Neutrophil (primary cell): ENCODE measurements at regions not wholly inside any gene's neighbourhood (a gene's known extent, or its start where the extent isn't known, plus 50 kb on each side); places are given as distances from the start of the nearest gene placed in this dataset.

ENCODE experiments used
- H3K27ac ChIP-seq: fragments of 200-600 bp; sonication (generic); 2 replicates; pipeline ENCODE4 v1.5.1; 2016; ENCODE audit warnings: mild to moderate bottlenecking, moderate library complexity
- H3K27me3 ChIP-seq: fragments of 200-600 bp; sonication (generic); 2 replicates; pipeline ENCODE4 v1.6.0; 2016; ENCODE audit warnings: mild to moderate bottlenecking
- H3K36me3 ChIP-seq: fragments of 200-600 bp; sonication (generic); 2 replicates; pipeline ENCODE4 v1.5.1; 2017
- H3K4me1 ChIP-seq, 2 experiments: fragments of 200-600 bp in 1 of 2; sonication (generic) in 1 of 2; 1 replicate in 1 of 2; 2 replicates in 1 of 2; pipeline versions ENCODE4 v1.5.1 to v1.6.1; 2013 to 2016; ENCODE audit warnings: low read depth in 1 of 2, low read length in 1 of 2, mild to moderate bottlenecking in 1 of 2, moderate library complexity in 1 of 2; ENCODE audit not compliant: control insufficient read depth in 1 of 2, insufficient read depth in 1 of 2
- H3K4me3 ChIP-seq, 2 experiments: fragments of 200-600 bp in 1 of 2; sonication (generic) in 1 of 2; 1 replicate in 1 of 2; 2 replicates in 1 of 2; pipeline ENCODE4 v1.5.1; 2013 to 2016; ENCODE audit warnings: low read depth in 1 of 2, low read length in 1 of 2, mild to moderate bottlenecking in 1 of 2, moderate library complexity in 1 of 2
- H3K9me3 ChIP-seq: fragments of 200-600 bp; sonication (generic); 2 replicates; pipeline ENCODE4 v1.5.1; 2016
- TF ChIP-seq, protein P1 (sequence below): fragments of 200-600 bp; sonication (generic); IDR thresholded peaks from 2 replicates; pipeline ENCODE4 v1.5.1; 2016; ENCODE audit warnings: antibody characterized with exemption

DNA sequence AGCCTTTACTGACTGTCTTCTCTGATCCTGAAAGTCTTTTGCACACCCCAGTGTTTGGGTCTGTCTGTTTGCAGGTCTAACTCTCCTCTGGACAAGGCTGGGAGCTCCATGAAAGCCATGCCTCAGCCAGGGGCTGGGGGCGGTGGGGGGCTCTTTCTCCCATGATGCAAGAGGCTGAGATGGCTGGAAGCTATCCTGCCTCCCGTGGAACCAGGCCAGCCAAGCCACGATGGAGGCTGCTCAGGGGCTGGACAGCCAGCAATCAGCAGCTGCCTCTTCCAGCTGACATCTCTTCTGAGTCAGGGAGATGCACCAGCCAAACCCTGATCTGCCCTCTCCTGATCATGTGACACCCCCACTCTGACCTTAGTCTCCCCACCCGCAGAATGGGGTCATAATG, 154.0 kb downstream of the BARX1 start:
- Histone ChIP-seq H3K9me3 (no peaks in the 10 kb centered on the region), H3K36me3 (no peaks in the 10 kb centered on the region)

DNA sequence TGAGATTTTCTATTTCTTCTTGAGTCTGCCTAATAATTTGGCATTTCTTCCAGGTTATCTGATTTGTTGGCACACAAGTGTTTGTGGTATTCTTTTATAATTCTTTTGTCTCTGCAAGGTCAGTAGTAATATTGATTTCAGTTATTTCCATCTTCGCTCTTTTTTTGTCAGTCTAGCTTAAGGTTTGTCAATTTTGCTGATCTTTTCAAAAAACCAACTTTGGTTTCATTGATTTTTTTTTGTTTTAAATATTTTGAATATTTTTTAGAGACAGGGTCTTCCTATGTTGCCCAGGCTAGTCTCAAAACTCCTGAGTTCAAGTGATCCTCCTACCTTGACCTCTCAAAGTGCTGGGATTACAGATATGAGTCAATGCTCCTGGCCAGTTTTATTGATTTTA, 162.8 kb downstream of the BARX1 start:
- Histone ChIP-seq H3K27ac (no peak overlapping the region), H3K4me1 (no peaks in the 10 kb centered on the region), H3K27me3 (peaks cover 53% of the 10 kb centered on the region), H3K9me3 (no peaks in the 10 kb centered on the region), H3K36me3 (no peaks in the 10 kb centered on the region), H3K4me3 (no peak overlapping the region)
- TF ChIP-seq, protein P1, sequence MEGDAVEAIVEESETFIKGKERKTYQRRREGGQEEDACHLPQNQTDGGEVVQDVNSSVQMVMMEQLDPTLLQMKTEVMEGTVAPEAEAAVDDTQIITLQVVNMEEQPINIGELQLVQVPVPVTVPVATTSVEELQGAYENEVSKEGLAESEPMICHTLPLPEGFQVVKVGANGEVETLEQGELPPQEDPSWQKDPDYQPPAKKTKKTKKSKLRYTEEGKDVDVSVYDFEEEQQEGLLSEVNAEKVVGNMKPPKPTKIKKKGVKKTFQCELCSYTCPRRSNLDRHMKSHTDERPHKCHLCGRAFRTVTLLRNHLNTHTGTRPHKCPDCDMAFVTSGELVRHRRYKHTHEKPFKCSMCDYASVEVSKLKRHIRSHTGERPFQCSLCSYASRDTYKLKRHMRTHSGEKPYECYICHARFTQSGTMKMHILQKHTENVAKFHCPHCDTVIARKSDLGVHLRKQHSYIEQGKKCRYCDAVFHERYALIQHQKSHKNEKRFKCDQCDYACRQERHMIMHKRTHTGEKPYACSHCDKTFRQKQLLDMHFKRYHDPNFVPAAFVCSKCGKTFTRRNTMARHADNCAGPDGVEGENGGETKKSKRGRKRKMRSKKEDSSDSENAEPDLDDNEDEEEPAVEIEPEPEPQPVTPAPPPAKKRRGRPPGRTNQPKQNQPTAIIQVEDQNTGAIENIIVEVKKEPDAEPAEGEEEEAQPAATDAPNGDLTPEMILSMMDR, result no peak

More for the DNA sequence above, 154.0 kb downstream of the BARX1 start:
- Histone ChIP-seq H3K27ac (no peak overlapping the region), H3K27me3 (peaks cover 9% of the 10 kb centered on the region), H3K4me1 (no peaks in the 10 kb centered on the region), H3K4me3 (no peak overlapping the region)
- TF ChIP-seq, protein P1, result no peak

DNA sequence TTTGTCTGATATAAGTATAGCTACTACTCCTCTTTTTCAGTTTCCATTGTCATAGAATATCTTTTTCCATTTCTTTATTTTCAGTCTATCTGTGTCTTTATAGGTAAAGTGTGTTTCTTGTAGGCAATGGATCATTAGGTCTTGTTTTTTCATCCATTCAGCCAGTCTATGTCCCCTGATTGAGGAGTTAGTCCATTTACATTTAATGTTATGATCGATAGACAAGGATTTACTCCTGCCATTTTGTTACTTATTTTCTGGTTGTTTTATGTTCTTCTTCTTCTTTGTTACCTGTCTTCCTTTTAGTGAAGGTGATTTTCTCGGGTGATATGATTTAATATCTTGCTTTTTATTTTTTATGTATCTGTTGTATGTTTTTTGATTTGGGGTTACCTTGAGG, 169.0 kb downstream of the BARX1 start:
- no peak overlapping the region for H3K4me3 ChIP-seq
- H3K36me3 ChIP-seq, result no peaks in the 10 kb centered on the region
- no peaks in the 10 kb centered on the region for H3K9me3 ChIP-seq
- H3K27me3 ChIP-seq, result peaks cover 39% of the 10 kb centered on the region
- no peak overlapping the region for H3K27ac ChIP-seq
- H3K4me1 ChIP-seq, result no peaks in the 10 kb centered on the region
- TF ChIP-seq, protein P1, result no peak

DNA sequence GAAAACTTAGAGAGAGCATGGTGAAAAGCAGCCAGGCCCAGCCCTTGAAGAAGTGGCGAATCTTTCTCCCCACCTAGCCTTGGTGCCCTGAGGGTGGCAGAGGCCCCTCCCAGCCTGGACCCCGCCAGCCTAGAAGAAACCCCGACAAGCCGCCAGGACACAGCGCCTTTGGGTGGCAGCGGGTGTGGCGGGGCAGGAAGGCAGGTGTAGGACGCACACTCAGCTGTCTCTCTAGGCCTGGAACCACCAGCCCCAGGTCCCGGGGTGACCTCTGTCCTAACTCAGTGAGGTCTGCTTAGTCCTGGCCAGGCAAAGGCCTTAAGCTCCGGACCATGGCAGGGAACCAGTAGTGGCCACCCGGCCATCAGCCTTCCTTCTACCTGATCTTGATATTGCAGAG, 178.3 kb downstream of the BARX1 start:
- H3K4me1 ChIP-seq, result peaks cover 0 to 18% of the 10 kb centered on the region in 2 experiments
- H3K36me3 ChIP-seq, result no peaks in the 10 kb centered on the region
- TF ChIP-seq, protein P1, result no peak
- peaks cover 11% of the 10 kb centered on the region for H3K27me3 ChIP-seq
- H3K27ac ChIP-seq, result no peak overlapping the region
- no peak overlapping the region for H3K4me3 ChIP-seq
- H3K9me3 ChIP-seq, result no peaks in the 10 kb centered on the region

DNA sequence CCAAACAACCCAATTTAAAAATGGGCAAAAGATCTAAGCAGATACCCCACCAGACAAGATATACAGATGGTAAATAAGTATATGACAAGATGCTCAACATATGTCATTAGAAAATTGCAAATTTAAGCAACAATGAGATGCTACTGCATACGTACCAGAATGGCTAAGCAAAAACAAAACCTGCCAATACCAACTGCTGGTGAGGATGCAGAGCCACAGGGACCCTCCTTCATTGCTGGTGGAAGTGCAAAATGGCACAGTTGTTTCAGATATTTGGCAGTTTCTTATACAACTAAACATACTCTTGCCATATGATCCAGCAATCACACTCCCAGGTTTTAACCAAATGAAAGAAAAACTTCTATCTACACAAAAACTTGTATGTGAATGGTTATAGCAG, 178.9 kb downstream of the BARX1 start:
- Histone ChIP-seq H3K4me1 (peaks cover 0 to 18% of the 10 kb centered on the region in 2 experiments), H3K27ac (no peak overlapping the region)
- TF ChIP-seq, protein P1, result no peak

More for the DNA sequence above, 178.9 kb downstream of the BARX1 start:
- no peak overlapping the region for H3K4me3 ChIP-seq
- no peaks in the 10 kb centered on the region for H3K36me3 ChIP-seq
- no peaks in the 10 kb centered on the region for H3K9me3 ChIP-seq
- H3K27me3 ChIP-seq, result peaks cover 5% of the 10 kb centered on the region
